AG04450 (cell line): ENCODE measurements at regions not wholly inside any gene's neighbourhood (a gene's known extent, or its start where the extent isn't known, plus 50 kb on each side); places are given as distances from the start of the nearest gene placed in this dataset.
"Not testable (repeated sequence)": the region's sequence is repeated elsewhere in the genome, so short reads cannot be mapped to it uniquely, and the experiment has no call there.

ENCODE experiments used
- CTCF ChIA-PET: fragments of 300-600, 350-600 bp; formaldehyde crosslinking; extraction: SDS; loops from one replicate; lab custom pipeline; 2022; ENCODE audit warnings: antibody characterized with exemption, inconsistent platforms; lab: Charles Lee
- POLR2A ChIA-PET: fragments of 350-600 bp; formaldehyde crosslinking; extraction: SDS; loops from one replicate; lab custom pipeline; 2021; ENCODE audit warnings: antibody characterized with exemption, inconsistent platforms; lab: Yijun Ruan, JAX
- DNase-seq: peaks from one replicate; pipeline ENCODE4 v3.0.0-alpha.2; 2011; ENCODE audit warnings: low read depth, low spot score
- H3K27ac ChIP-seq: one replicate; pipeline ENCODE4 v1.5.1; 2012; ENCODE audit warnings: low read depth, low read length, control low read depth
- H3K27me3 ChIP-seq: one replicate; pipeline ENCODE4 v1.6.0; 2012; ENCODE audit warnings: low read length; ENCODE audit not compliant: control insufficient read depth, insufficient read depth
- H3K4me3 ChIP-seq: 2 replicates; pipeline ENCODE4 v1.5.1; 2011; ENCODE audit warnings: mild to moderate bottlenecking, low read depth, low read length, control low read depth
- H3K9me3 ChIP-seq: 2 replicates; pipeline ENCODE4 v1.5.1; 2012; ENCODE audit warnings: low read length; ENCODE audit not compliant: control insufficient read depth, insufficient read depth
- CTCF ChIP-seq: IDR thresholded peaks from 2 replicates; pipeline ENCODE4 v1.5.1; 2011; ENCODE audit warnings: low read depth, low read length, control low read depth, inconsistent platforms

GRCh38 chr12:93091886-93092648 is 163.0 kb upstream of the EEA1 start:
- no peaks in the 10 kb centered on the region; the same call in 1 of the 2 replicates for H3K9me3 ChIP-seq

GRCh38 chr12:93092649-93092945 is 163.5 kb upstream of the EEA1 start:
- ChIA-PET POLR2A (no interaction called here), CTCF (no interaction called here)
- H3K27me3 ChIP-seq, result no peaks in the 10 kb centered on the region
- DNase-seq, result no peak
- H3K4me3 ChIP-seq, result no peak overlapping the region
- no peaks in the 10 kb centered on the region; the same call in 1 of the 2 replicates for H3K9me3 ChIP-seq
- no peak for TF ChIP-seq CTCF
- H3K27ac ChIP-seq, result no peak overlapping the region

More at GRCh38 chr12:93091886-93092648, 163.0 kb upstream of the EEA1 start:
- CTCF ChIA-PET, result no interaction called here
- no peak overlapping the region for H3K27ac ChIP-seq
- DNase-seq, result no peak
- no peak overlapping the region for H3K4me3 ChIP-seq
- TF ChIP-seq CTCF, result no peak
- no peaks in the 10 kb centered on the region for H3K27me3 ChIP-seq
- POLR2A ChIA-PET, result no interaction called here

GRCh38 chr12:93093243-93093642 is 164.1 kb upstream of the EEA1 start:
- no peak for TF ChIP-seq CTCF
- Histone ChIP-seq H3K27me3 (no peaks in the 10 kb centered on the region), H3K9me3 (no peaks in the 10 kb centered on the region; the same call in 1 of the 2 replicates), H3K4me3 (no peak overlapping the region), H3K27ac (no peak overlapping the region)
- POLR2A ChIA-PET, result no interaction called here
- no peak for DNase-seq
- CTCF ChIA-PET, result no interaction called here

GRCh38 chr12:93094222-93094621 is 165.1 kb upstream of the EEA1 start:
- DNase-seq, H3K27me3 ChIP-seq, CTCF ChIA-PET, H3K4me3 ChIP-seq, H3K9me3 ChIP-seq, H3K27ac ChIP-seq, POLR2A ChIA-PET: not testable (repeated sequence)

GRCh38 chr12:93094988-93095737 is 166.1 kb upstream of the EEA1 start:
- no peak for DNase-seq
- H3K9me3 ChIP-seq, result no peaks in the 10 kb centered on the region; the same call in 1 of the 2 replicates
- H3K4me3 ChIP-seq, result no peak overlapping the region
- ChIA-PET CTCF (no interaction called here), POLR2A (no interaction called here)
- H3K27ac ChIP-seq, result no peak overlapping the region
- H3K27me3 ChIP-seq, result no peaks in the 10 kb centered on the region
- no peak for TF ChIP-seq CTCF
